Activated B cell treated with CpG ODN at 0.5 μM for 24 hours (primary cell): ENCODE measurements at regions not wholly inside any gene's neighbourhood (a gene's known extent, or its start where the extent isn't known, plus 50 kb on each side); places are given as distances from the start of the nearest gene placed in this dataset.

Source experiments
- ATAC-seq: fragments of 200-7000 bp; cut with Tn5 transposase; one replicate; pipeline ENCODE4 v1.10.0; 2021; ENCODE audit warnings: low read depth, mild to moderate bottlenecking, moderate library complexity
- CTCF ChIA-PET: fragments of 350-600 bp; sonication (Branson Sonifier 250); formaldehyde crosslinking; loops from one replicate; lab custom pipeline; 2021; ENCODE audit warnings: antibody characterized with exemption; lab: Charles Lee
- POLR2A ChIA-PET: fragments of 350-600 bp; sonication (Branson Sonifier 250); formaldehyde crosslinking; loops from one replicate; lab custom pipeline; 2021; ENCODE audit warnings: antibody characterized with exemption; lab: Charles Lee
- DNase-seq: peaks from one replicate; pipeline ENCODE4 v3.0.0; 2022
- H3K27ac Mint-ChIP-seq: one replicate; pipeline ENCODE4 v1.8.0; 2020; ENCODE audit warnings: mixed read lengths
- H3K27me3 Mint-ChIP-seq: one replicate; pipeline ENCODE4 v1.8.0; 2021; ENCODE audit warnings: mixed read lengths
- H3K36me3 Mint-ChIP-seq: one replicate; pipeline ENCODE4 v1.8.0; 2021; ENCODE audit warnings: low read depth, mixed read lengths
- H3K4me1 Mint-ChIP-seq: one replicate; pipeline ENCODE4 v1.8.0; 2021; ENCODE audit warnings: mixed read lengths
- H3K4me3 Mint-ChIP-seq: one replicate; pipeline ENCODE4 v1.8.0; 2020; ENCODE audit warnings: mild to moderate bottlenecking, mixed read lengths
- H3K9me3 Mint-ChIP-seq: one replicate; pipeline ENCODE4 v1.8.0; 2020; ENCODE audit warnings: mixed read lengths
- intact Hi-C: fragments of 100-400 bp; cut with micrococcal nuclease; formaldehyde crosslinking; loops from one replicate; pipeline ENCODE4 v1.15.1; 2024
- TF ChIP-seq, protein P1 (sequence below): fragments of 200-600 bp; IDR thresholded peaks from one replicate; pipeline ENCODE4 v1.8.0; 2022; ENCODE audit warnings: antibody characterized with exemption, mild to moderate bottlenecking

DNA sequence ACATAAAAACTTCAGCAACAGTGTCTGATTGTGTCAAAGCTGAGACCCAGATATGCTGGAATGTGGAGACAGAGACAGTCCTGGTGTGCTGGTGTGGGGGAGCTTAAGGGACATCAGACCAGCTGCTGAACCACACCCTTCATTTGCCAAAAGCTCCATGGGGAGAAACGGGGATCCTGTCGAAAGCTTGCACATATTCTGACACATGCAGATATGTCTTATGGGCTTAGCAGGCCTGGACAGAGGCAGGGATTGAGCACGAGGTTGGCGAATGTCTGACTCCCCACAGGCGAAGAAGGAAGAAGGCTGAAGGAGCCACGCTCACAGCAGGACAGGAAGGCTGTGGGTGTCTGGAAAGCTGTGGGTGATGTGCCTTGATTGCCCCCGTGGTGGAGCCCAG lies 72.1 kb upstream of the ACSL1 start:
- CTCF ChIA-PET = interaction anchor here (1.2 to 1.8 kb wide), 2 partner anchors 8 to 152 kb away, joined by 3 to 4 read pairs; no protein-coding TSS in a partner anchor

DNA sequence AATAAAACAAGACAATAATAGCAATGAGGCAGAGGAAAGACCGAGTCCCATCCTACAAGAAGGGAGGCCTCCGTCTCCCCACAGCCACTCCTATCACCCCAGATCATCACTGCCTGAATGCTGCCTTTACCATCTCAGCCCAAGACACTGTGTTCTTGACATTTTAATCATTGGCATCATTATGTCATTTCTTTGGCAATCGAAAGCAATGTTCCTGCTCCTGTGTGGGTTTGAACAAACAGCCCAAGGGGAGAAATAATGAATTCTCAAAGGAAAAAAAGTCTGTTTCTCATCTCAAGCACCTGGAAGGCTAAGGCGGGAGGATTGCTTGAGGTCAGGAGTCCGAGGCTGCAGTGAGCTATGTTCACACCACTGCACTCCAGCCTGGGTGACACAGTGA lies 73.0 kb upstream of the ACSL1 start:
- Mint-ChIP-seq H3K9me3 (peaks cover 2% of the 10 kb centered on the region), H3K27ac (no peak overlapping the region), H3K4me1 (peaks cover 45% of the 10 kb centered on the region), H3K4me3 (no peak overlapping the region), H3K36me3 (no peaks in the 10 kb centered on the region), H3K27me3 (peaks cover 9% of the 10 kb centered on the region)
- POLR2A ChIA-PET = interaction anchor here (0.6 kb wide), 1 partner anchor 500 kb away, joined by 8 read pairs; no protein-coding TSS in a partner anchor
- DNase-seq (no peak), ATAC-seq (no peak)
- CTCF ChIA-PET = no interaction called here
- intact Hi-C loops = no loop called here
- TF ChIP-seq, protein P1, sequence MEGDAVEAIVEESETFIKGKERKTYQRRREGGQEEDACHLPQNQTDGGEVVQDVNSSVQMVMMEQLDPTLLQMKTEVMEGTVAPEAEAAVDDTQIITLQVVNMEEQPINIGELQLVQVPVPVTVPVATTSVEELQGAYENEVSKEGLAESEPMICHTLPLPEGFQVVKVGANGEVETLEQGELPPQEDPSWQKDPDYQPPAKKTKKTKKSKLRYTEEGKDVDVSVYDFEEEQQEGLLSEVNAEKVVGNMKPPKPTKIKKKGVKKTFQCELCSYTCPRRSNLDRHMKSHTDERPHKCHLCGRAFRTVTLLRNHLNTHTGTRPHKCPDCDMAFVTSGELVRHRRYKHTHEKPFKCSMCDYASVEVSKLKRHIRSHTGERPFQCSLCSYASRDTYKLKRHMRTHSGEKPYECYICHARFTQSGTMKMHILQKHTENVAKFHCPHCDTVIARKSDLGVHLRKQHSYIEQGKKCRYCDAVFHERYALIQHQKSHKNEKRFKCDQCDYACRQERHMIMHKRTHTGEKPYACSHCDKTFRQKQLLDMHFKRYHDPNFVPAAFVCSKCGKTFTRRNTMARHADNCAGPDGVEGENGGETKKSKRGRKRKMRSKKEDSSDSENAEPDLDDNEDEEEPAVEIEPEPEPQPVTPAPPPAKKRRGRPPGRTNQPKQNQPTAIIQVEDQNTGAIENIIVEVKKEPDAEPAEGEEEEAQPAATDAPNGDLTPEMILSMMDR = no peak

More for the DNA sequence above, 72.1 kb upstream of the ACSL1 start:
- Mint-ChIP-seq H3K4me1 (peaks cover 45% of the 10 kb centered on the region), H3K4me3 (peak overlapping the region; percentile 78), H3K36me3 (no peaks in the 10 kb centered on the region), H3K27me3 (peaks cover 9% of the 10 kb centered on the region), H3K9me3 (peaks cover 2% of the 10 kb centered on the region), H3K27ac (peak overlapping the region; percentile 24)
- intact Hi-C loops = loop anchor here (1.0 to 2.0 kb wide), 4 partner anchors 34 to 71 kb away; no protein-coding TSS in a partner anchor
- POLR2A ChIA-PET = interaction anchor here (0.6 to 1.9 kb wide), 11 partner anchors 42 to 629 kb away, joined by 3 to 15 read pairs (median 4); partner anchors contain the start of genes ACSL1 and CENPU
- TF ChIP-seq, protein P1 = no peak
- DNase-seq (no peak), ATAC-seq (no peak)

DNA sequence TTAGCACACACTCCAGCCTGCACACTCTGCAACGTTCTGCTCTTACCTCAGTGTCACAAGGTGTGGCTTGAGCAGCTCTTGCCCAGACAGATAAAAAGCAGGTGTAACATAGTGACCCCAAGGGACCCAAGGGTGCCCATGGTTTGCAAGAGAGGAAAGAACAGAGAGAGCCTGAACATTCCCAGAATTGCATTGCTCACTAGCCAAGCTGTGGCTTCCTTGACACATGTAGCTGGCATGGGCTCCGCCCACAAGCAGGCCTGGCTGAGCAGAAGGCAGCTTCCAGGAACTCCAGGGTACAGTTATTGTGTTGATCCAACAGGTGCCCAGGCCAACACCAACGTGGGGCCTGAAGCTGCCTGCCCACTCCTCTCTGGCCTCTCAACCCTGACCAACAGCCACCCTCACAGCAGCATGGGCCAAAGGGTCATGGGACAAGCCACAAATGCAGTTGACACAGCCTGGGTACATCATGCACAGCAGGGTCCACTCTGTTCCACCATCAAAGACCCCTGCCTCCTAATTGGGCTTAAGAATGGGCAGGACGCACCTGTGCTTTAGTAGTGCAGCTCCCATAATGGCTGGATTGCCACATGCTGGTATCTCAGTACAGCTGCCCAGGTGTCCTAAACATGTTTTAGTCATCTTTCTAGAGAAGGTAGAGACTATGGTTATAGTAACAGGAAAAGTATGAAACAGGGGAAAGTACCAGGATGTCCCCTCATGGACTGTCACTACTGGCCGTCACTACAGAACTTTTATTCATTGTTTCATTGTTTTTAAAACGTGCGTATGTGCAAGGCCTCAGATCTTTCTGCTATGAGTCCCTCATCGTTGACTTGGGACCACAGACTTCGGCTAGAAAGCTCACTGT lies 73.7 kb upstream of the ACSL1 start:
- DNase-seq = no peak
- no peak for ATAC-seq
- Mint-ChIP-seq H3K4me1 (peaks cover 45% of the 10 kb centered on the region), H3K9me3 (no peaks in the 10 kb centered on the region), H3K36me3 (no peaks in the 10 kb centered on the region), H3K4me3 (no peak overlapping the region), H3K27me3 (peaks cover 9% of the 10 kb centered on the region), H3K27ac (peak overlapping the region; percentile 28)
- CTCF ChIA-PET = no interaction called here
- TF ChIP-seq, protein P1 = no peak
- intact Hi-C loops = no loop called here
- POLR2A ChIA-PET = interaction anchor here (0.6 kb wide), 1 partner anchor 499 kb away, joined by 8 read pairs; no protein-coding TSS in a partner anchor

DNA sequence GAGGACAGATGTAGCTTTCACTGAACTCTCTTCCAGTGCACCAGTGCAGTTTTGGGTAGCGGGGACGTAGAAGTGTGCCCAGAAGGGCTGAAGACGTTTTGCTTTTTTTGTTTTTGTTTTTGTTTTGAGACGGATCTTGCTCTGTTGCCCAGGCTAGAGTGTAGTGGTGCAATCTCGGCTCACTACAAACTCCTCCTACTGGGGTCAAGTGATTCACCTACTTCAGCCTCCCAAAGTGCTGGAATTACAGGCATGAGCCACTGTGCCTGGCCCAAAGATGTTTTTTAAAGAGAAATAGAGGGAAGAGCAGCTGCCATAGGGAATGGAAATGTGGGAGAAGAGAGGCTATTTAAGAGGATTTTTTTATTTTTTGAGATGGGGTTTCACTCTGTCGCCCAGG lies 74.4 kb upstream of the ACSL1 start:
- POLR2A ChIA-PET = no interaction called here
- no peak for ATAC-seq

More for the DNA sequence above, 74.4 kb upstream of the ACSL1 start:
- Mint-ChIP-seq H3K27ac (peak overlapping the region; percentile 28), H3K4me3 (no peak overlapping the region), H3K4me1 (peaks cover 43% of the 10 kb centered on the region), H3K27me3 (peaks cover 9% of the 10 kb centered on the region), H3K9me3 (no peaks in the 10 kb centered on the region), H3K36me3 (no peaks in the 10 kb centered on the region)
- intact Hi-C loops = no loop called here
- DNase-seq = no peak
- CTCF ChIA-PET = no interaction called here
- TF ChIP-seq, protein P1 = no peak
